LNCaP clone FGC (cell line): ENCODE measurements at regions not wholly inside any gene's neighbourhood (a gene's known extent, or its start where the extent isn't known, plus 50 kb on each side); places are given as distances from the start of the nearest gene placed in this dataset.
A peak's percentile ranks its signal among the peaks of the same experiment; 100 is the strongest.

Experiments
- DNase-seq: peaks from one replicate; pipeline ENCODE4 v3.0.0-alpha.2; 2011; ENCODE audit warnings: low read depth
- H3K4me3 ChIP-seq: 2 replicates; pipeline ENCODE4 v1.5.1; 2011; ENCODE audit warnings: mild to moderate bottlenecking, low read depth, low read length, control low read depth
- TF ChIP-seq, protein P1 (sequence below): IDR thresholded peaks from 2 replicates; pipeline ENCODE4 v1.5.1; 2012; ENCODE audit warnings: mild to moderate bottlenecking; ENCODE audit not compliant: control insufficient read depth, insufficient read depth; ENCODE audit errors: extremely low read depth

DNA sequence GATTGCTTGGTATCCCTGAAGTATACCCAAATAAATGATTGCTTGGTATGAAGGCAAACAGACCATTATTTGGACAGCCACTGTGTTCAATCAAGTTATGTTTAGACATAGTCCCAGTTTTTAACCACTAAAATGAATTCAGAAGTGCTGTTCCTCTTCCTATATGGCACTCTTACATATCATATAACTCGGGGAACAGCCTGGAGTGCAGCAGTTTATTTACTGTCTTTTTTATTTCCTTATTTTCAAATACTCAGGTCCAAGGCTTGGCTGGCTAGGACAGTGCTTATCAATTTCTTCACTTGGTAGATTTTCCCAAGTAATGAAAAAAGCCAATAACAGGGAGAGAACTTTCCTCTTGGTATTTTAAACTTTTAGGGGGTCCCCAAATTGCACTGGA, 58.6 kb upstream of the CCDC112 start:
- TF ChIP-seq, protein P1, sequence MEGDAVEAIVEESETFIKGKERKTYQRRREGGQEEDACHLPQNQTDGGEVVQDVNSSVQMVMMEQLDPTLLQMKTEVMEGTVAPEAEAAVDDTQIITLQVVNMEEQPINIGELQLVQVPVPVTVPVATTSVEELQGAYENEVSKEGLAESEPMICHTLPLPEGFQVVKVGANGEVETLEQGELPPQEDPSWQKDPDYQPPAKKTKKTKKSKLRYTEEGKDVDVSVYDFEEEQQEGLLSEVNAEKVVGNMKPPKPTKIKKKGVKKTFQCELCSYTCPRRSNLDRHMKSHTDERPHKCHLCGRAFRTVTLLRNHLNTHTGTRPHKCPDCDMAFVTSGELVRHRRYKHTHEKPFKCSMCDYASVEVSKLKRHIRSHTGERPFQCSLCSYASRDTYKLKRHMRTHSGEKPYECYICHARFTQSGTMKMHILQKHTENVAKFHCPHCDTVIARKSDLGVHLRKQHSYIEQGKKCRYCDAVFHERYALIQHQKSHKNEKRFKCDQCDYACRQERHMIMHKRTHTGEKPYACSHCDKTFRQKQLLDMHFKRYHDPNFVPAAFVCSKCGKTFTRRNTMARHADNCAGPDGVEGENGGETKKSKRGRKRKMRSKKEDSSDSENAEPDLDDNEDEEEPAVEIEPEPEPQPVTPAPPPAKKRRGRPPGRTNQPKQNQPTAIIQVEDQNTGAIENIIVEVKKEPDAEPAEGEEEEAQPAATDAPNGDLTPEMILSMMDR, result no peak
- no peak overlapping the region for H3K4me3 ChIP-seq

DNA sequence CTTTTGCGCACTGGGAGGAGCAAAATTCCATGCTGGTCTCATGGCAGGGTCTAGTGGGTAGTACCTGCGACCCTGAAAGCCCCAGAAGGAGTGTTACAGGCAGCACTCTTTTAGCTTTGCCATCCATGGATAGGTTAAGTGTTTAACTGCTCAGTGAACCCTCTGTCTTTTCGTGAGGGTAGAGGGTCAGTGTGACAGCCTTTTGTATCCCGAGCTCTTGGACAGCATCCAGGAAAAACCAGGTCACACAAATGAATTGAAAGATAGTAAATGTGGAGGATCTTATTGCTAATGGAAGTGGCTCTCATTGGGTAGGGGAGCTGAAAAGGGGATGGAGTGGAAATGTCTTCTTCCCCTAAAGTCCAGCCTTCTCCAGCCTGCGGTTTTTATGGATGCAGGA, 57.8 kb upstream of the CCDC112 start:
- no peak overlapping the region for H3K4me3 ChIP-seq
- DNase-seq, result no peak
- TF ChIP-seq, protein P1, result no peak

More for the DNA sequence above, 58.6 kb upstream of the CCDC112 start:
- no peak for DNase-seq

DNA sequence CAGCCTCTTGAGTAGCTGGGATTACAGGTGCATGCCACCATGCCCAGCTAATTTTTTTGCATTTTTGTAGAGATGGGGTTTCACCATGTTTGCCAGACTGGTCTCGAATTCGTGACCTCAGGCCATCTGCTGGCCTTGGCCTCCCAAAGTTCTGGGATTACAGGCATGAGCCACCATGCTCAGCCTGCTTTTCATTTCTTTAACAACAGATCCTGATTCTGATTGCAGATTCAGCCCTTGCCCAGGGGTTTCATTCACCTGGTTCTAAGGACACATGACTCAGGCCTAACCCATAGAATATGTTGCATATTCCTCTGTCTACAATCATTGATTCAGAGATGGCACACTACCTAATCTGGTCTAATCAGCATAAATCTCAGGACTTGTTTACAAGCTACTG, 56.1 kb upstream of the CCDC112 start:
- no peak overlapping the region for H3K4me3 ChIP-seq
- DNase-seq, result no peak
- TF ChIP-seq, protein P1, result no peak

DNA sequence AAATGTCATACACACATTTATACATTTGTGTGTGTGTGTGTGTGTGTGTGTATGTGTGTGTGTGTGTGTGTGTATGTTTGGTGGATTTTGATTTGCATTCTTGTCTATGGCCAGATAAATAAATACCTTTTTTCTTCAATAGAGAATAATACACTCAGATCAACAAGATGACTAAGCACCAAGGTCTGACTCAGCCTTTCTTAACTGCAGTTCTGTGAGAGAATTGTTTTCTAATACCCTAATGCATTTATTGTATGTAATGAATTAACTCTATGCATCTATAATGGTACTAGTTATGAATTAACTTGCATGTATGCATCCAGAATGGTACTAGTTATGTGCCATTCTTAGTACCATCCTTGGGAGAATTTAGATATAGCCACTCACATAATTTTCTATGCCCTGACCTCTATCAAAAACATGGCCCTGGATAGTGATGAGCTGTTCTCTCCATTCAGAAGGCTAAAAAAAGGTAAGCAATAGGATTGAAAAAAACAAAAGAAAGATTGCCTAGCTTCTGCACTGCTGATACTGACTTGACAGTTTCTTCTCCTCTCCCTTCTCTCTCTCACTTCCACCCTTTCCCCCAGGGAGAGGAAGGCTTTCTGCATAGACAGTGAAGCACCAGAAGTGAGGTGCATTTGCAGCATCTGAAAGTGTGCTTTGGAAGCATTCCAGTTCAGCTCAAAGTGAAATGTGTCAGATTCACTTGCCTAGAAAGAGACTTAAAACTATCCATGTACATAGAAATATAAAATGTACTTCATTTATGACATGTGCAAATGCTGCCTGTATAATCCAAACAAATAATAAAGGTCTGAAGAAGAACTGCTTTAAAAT, 55.1 kb upstream of the CCDC112 start:
- no peak for DNase-seq
- TF ChIP-seq, protein P1, result no peak
- H3K4me3 ChIP-seq, result no peak overlapping the region

- H3K4me3 ChIP-seq, result no peak overlapping the region
- DNase-seq, result no peak
- TF ChIP-seq, protein P1, result no peak
Measured at GRCh38 chr5:115350894-115351293, 54.4 kb upstream of the CCDC112 start.

GRCh38 chr5:115349001-115349817, 52.8 kb upstream of the CCDC112 start:
- no peak overlapping the region for H3K4me3 ChIP-seq

More at GRCh38 chr5:115349001-115349817, 52.8 kb upstream of the CCDC112 start:
- TF ChIP-seq, protein P1, result no peak
- peak; percentile 54 for DNase-seq
